Activated B cell treated with CpG ODN at 0.5 μM for 24 hours (primary cell): ENCODE measurements at regions not wholly inside any gene's neighbourhood (a gene's known extent, or its start where the extent isn't known, plus 50 kb on each side); places are given as distances from the start of the nearest gene placed in this dataset.

Source experiments
- ATAC-seq: fragments of 200-7000 bp; cut with Tn5 transposase; one replicate; pipeline ENCODE4 v1.10.0; 2021; ENCODE audit warnings: low read depth, mild to moderate bottlenecking, moderate library complexity
- CTCF ChIA-PET: fragments of 350-600 bp; sonication (Branson Sonifier 250); formaldehyde crosslinking; loops from one replicate; lab custom pipeline; 2021; ENCODE audit warnings: antibody characterized with exemption; lab: Charles Lee
- POLR2A ChIA-PET: fragments of 350-600 bp; sonication (Branson Sonifier 250); formaldehyde crosslinking; loops from one replicate; lab custom pipeline; 2021; ENCODE audit warnings: antibody characterized with exemption; lab: Charles Lee
- DNase-seq: peaks from one replicate; pipeline ENCODE4 v3.0.0; 2022
- H3K27ac Mint-ChIP-seq: one replicate; pipeline ENCODE4 v1.8.0; 2020; ENCODE audit warnings: mixed read lengths
- H3K27me3 Mint-ChIP-seq: one replicate; pipeline ENCODE4 v1.8.0; 2021; ENCODE audit warnings: mixed read lengths
- H3K36me3 Mint-ChIP-seq: one replicate; pipeline ENCODE4 v1.8.0; 2021; ENCODE audit warnings: low read depth, mixed read lengths
- H3K4me1 Mint-ChIP-seq: one replicate; pipeline ENCODE4 v1.8.0; 2021; ENCODE audit warnings: mixed read lengths
- H3K4me3 Mint-ChIP-seq: one replicate; pipeline ENCODE4 v1.8.0; 2020; ENCODE audit warnings: mild to moderate bottlenecking, mixed read lengths
- H3K9me3 Mint-ChIP-seq: one replicate; pipeline ENCODE4 v1.8.0; 2020; ENCODE audit warnings: mixed read lengths
- CTCF ChIP-seq: fragments of 200-600 bp; IDR thresholded peaks from one replicate; pipeline ENCODE4 v1.8.0; 2022; ENCODE audit warnings: antibody characterized with exemption, mild to moderate bottlenecking
- intact Hi-C: fragments of 100-400 bp; cut with micrococcal nuclease; formaldehyde crosslinking; loops from one replicate; pipeline ENCODE4 v1.15.1; 2024

GRCh38 chr5:57700072-57700471 lies 217.5 kb upstream of the ACTBL2 start:
- Mint-ChIP-seq H3K27me3 (peaks cover 3% of the 10 kb centered on the region), H3K4me1 (no peaks in the 10 kb centered on the region), H3K4me3 (no peak overlapping the region), H3K9me3 (peaks cover 2% of the 10 kb centered on the region), H3K27ac (no peak overlapping the region), H3K36me3 (no peaks in the 10 kb centered on the region)
- POLR2A ChIA-PET: no interaction called here
- TF ChIP-seq CTCF: no peak
- DNase-seq: no peak
- no peak for ATAC-seq
- intact Hi-C loops: no loop called here
- CTCF ChIA-PET: no interaction called here

GRCh38 chr5:57698802-57699201 lies 216.2 kb upstream of the ACTBL2 start:
- Mint-ChIP-seq H3K4me3 (no peak overlapping the region), H3K9me3 (peaks cover 2% of the 10 kb centered on the region), H3K27me3 (peaks cover 3% of the 10 kb centered on the region), H3K36me3 (no peaks in the 10 kb centered on the region), H3K27ac (no peak overlapping the region), H3K4me1 (no peaks in the 10 kb centered on the region)
- ATAC-seq (no peak), DNase-seq (no peak)
- intact Hi-C loops: no loop called here
- no peak for TF ChIP-seq CTCF
- ChIA-PET CTCF (no interaction called here), POLR2A (interaction anchor here (0.6 kb wide), 1 partner anchor 1246 kb away, joined by 3 read pairs; no protein-coding TSS in a partner anchor)

- CTCF ChIA-PET: no interaction called here
- DNase-seq: no peak
- ATAC-seq: no peak
- TF ChIP-seq CTCF: no peak
- intact Hi-C loops: no loop called here
- H3K36me3 Mint-ChIP-seq: no peaks in the 10 kb centered on the region
- H3K4me1 Mint-ChIP-seq: no peaks in the 10 kb centered on the region
- H3K27ac Mint-ChIP-seq: no peak overlapping the region
- no peaks in the 10 kb centered on the region for H3K9me3 Mint-ChIP-seq
- no peaks in the 10 kb centered on the region for H3K27me3 Mint-ChIP-seq
- POLR2A ChIA-PET: interaction anchor here (0.6 kb wide), 1 partner anchor 1246 kb away, joined by 3 read pairs; no protein-coding TSS in a partner anchor
- H3K4me3 Mint-ChIP-seq: no peak overlapping the region
These were observed 215.5 kb upstream of the ACTBL2 start for GRCh38 chr5:57698086-57698485.

- TF ChIP-seq CTCF: no peak
- H3K9me3 Mint-ChIP-seq: no peaks in the 10 kb centered on the region
- intact Hi-C loops: no loop called here
- H3K4me3 Mint-ChIP-seq: no peak overlapping the region
- ATAC-seq: no peak
- no peaks in the 10 kb centered on the region for H3K4me1 Mint-ChIP-seq
- H3K27me3 Mint-ChIP-seq: no peaks in the 10 kb centered on the region
- ChIA-PET CTCF (no interaction called here), POLR2A (no interaction called here)
- no peak for DNase-seq
- H3K36me3 Mint-ChIP-seq: no peaks in the 10 kb centered on the region
- no peak overlapping the region for H3K27ac Mint-ChIP-seq
These were observed 214.4 kb upstream of the ACTBL2 start for GRCh38 chr5:57696825-57697570.

GRCh38 chr5:57696389-57696769 lies 213.8 kb upstream of the ACTBL2 start:
- CTCF ChIA-PET: no interaction called here
- DNase-seq (no peak), ATAC-seq (no peak)
- Mint-ChIP-seq H3K9me3 (no peaks in the 10 kb centered on the region), H3K27ac (no peak overlapping the region), H3K27me3 (no peaks in the 10 kb centered on the region), H3K36me3 (no peaks in the 10 kb centered on the region), H3K4me1 (no peaks in the 10 kb centered on the region), H3K4me3 (no peak overlapping the region)
- no peak for TF ChIP-seq CTCF
- POLR2A ChIA-PET: no interaction called here
- intact Hi-C loops: no loop called here
